GM23338 (cell line): ENCODE measurements at regions not wholly inside any gene's neighbourhood (a gene's known extent, or its start where the extent isn't known, plus 50 kb on each side); places are given as distances from the start of the nearest gene placed in this dataset.

ENCODE experiments used
- ATAC-seq: fragments of 200-7000 bp; cut with Tn5 transposase; 3 replicates; pipeline ENCODE4 v1.9.1; 2020
- DNase-seq: peaks from one replicate; pipeline ENCODE4 v3.0.0-alpha.2; 2015; ENCODE audit warnings: low spot score
- H2AFZ ChIP-seq: fragments of 200-600 bp; sonication (generic); 2 replicates; pipeline ENCODE4 v1.8.0; 2016; ENCODE audit warnings: antibody characterized with exemption, mild to moderate bottlenecking, moderate library complexity
- H3F3A ChIP-seq: fragments of 200-600 bp; sonication (generic); replicated peaks from 2 replicates; pipeline ENCODE4 v1.8.0; 2017; ENCODE audit warnings: antibody characterized with exemption, mixed run types, low read depth
- H3K27ac ChIP-seq: fragments of 200-600 bp; sonication (generic); 2 replicates; pipeline ENCODE4 v1.6.1; 2016; ENCODE audit warnings: low read depth
- H3K27me3 ChIP-seq: fragments of 200-600 bp; sonication (generic); 2 replicates; pipeline ENCODE4 v1.8.0; 2016; ENCODE audit warnings: mild to moderate bottlenecking, mixed run types, moderate library complexity; ENCODE audit not compliant: insufficient read depth
- H3K36me3 ChIP-seq: fragments of 200-600 bp; sonication (generic); 2 replicates; pipeline ENCODE4 v1.8.0; 2016; ENCODE audit warnings: mild to moderate bottlenecking; ENCODE audit not compliant: insufficient read depth
- H3K4me1 ChIP-seq: fragments of 200-600 bp; sonication (generic); 2 replicates; pipeline ENCODE4 v1.8.0; 2016; ENCODE audit warnings: mild to moderate bottlenecking, moderate library complexity; ENCODE audit not compliant: insufficient read depth
- H3K4me2 ChIP-seq: fragments of 200-600 bp; sonication (generic); 2 replicates; pipeline ENCODE4 v1.7.1; 2017; ENCODE audit warnings: mixed run types
- H3K4me3 ChIP-seq: fragments of 200-600 bp; sonication (generic); 2 replicates; pipeline ENCODE4 v1.6.1; 2016; ENCODE audit warnings: mixed run types
- H3K79me2 ChIP-seq: fragments of 200-600 bp; sonication (generic); replicated peaks from 2 replicates; pipeline ENCODE4 v1.8.0; 2017; ENCODE audit warnings: mild to moderate bottlenecking; ENCODE audit not compliant: insufficient read depth
- H3K9me2 ChIP-seq: fragments of 200-600 bp; sonication (generic); 2 replicates; pipeline ENCODE4 v1.8.0; 2017; ENCODE audit not compliant: insufficient read depth
- H4K20me1 ChIP-seq: fragments of 200-600 bp; sonication (generic); replicated peaks from 2 replicates; pipeline ENCODE4 v1.8.0; 2017; ENCODE audit warnings: mild to moderate bottlenecking; ENCODE audit not compliant: insufficient read depth
- H3K27ac Mint-ChIP-seq: 2 replicates; pipeline ENCODE4 v1.8.0; 2020; ENCODE audit warnings: inconsistent platforms, mild to moderate bottlenecking, moderate library complexity, mixed read lengths
- H3K27me3 Mint-ChIP-seq: 3 replicates; pipeline ENCODE4 v1.8.0; 2022; ENCODE audit warnings: low read depth, mild to moderate bottlenecking, moderate library complexity, mixed read lengths, inconsistent platforms; ENCODE audit not compliant: insufficient read depth, poor library complexity
- H3K36me3 Mint-ChIP-seq: 3 replicates; pipeline ENCODE4 v1.8.0; 2021; ENCODE audit warnings: low read depth, mild to moderate bottlenecking, inconsistent platforms, moderate library complexity, mixed read lengths
- H3K4me1 Mint-ChIP-seq: 3 replicates; pipeline ENCODE4 v1.8.0; 2020; ENCODE audit warnings: mild to moderate bottlenecking, inconsistent platforms, mixed read lengths
- H3K4me3 Mint-ChIP-seq: 3 replicates; pipeline ENCODE4 v1.8.0; 2021; ENCODE audit warnings: moderate library complexity, mild to moderate bottlenecking, inconsistent platforms, mixed read lengths
- H3K9me3 Mint-ChIP-seq: 3 replicates; pipeline ENCODE4 v1.8.0; 2020; ENCODE audit warnings: moderate library complexity, mild to moderate bottlenecking, inconsistent platforms, mixed read lengths
- CREB1 ChIP-seq: fragments of 250-450 bp; sonication (Bioruptor Pico); IDR thresholded peaks from 2 replicates; pipeline ENCODE4 v1.5.0; 2020; ENCODE audit warnings: low read depth, mild to moderate bottlenecking, moderate library complexity
- CTCF ChIP-seq, 2 experiments: fragments of 200-600 bp in 1 of 2; sonication (generic) in 1 of 2; conservative IDR thresholded peaks; 2 replicates each; pipeline versions ENCODE4 v1.5.1 to v1.6.1; 2016 to 2017; ENCODE audit warnings: antibody characterized with exemption in 2 of 2, low read depth in 2 of 2, mild to moderate bottlenecking in 2 of 2, moderate library complexity in 1 of 2
- ETS1 ChIP-seq: IDR thresholded peaks from 2 replicates; pipeline ENCODE4 v1.6.1; 2016; ENCODE audit warnings: antibody characterized with exemption
- EZH2 ChIP-seq: fragments of 200-600 bp; sonication (generic); IDR thresholded peaks from one replicate; pipeline ENCODE4 v1.8.0; 2017; ENCODE audit warnings: antibody characterized with exemption, mild to moderate bottlenecking, low read depth; ENCODE audit not compliant: unreplicated experiment
- EZH2phosphoT487 ChIP-seq: fragments of 200-600 bp; sonication (generic); IDR thresholded peaks from one replicate; pipeline ENCODE4 v1.8.1; 2018; ENCODE audit warnings: antibody characterized with exemption; ENCODE audit not compliant: unreplicated experiment
- JUNB ChIP-seq: IDR thresholded peaks from one replicate; pipeline ENCODE4 v1.6.1; 2016; ENCODE audit warnings: antibody characterized with exemption; ENCODE audit not compliant: unreplicated experiment
- NANOG ChIP-seq: IDR thresholded peaks from 2 replicates; pipeline ENCODE4 v1.6.1; 2016; ENCODE audit warnings: antibody characterized with exemption, borderline replicate concordance
- POLR2AphosphoS5 ChIP-seq: IDR thresholded peaks from 2 replicates; pipeline ENCODE4 v1.6.1; 2016; ENCODE audit warnings: antibody characterized with exemption, low read depth
- REST ChIP-seq: IDR thresholded peaks from one replicate; pipeline ENCODE4 v1.6.1; 2018; ENCODE audit warnings: antibody characterized with exemption; ENCODE audit not compliant: unreplicated experiment
- STAT1 ChIP-seq: IDR thresholded peaks from one replicate; pipeline ENCODE4 v1.6.1; 2016; ENCODE audit warnings: antibody characterized with exemption; ENCODE audit not compliant: unreplicated experiment
- ZNF114 ChIP-seq: fragments of 250-450 bp; sonication (Bioruptor Pico); IDR thresholded peaks from 2 replicates; pipeline ENCODE4 v1.5.0; 2020; ENCODE audit warnings: mild to moderate bottlenecking, moderate library complexity
- ZNF331 ChIP-seq: fragments of 250-450 bp; sonication (Bioruptor Pico); IDR thresholded peaks from 2 replicates; pipeline ENCODE4 v1.5.0; 2020; ENCODE audit warnings: low read depth, mild to moderate bottlenecking, moderate library complexity
- ZNF462 ChIP-seq: fragments of 250-450 bp; sonication (Bioruptor Pico); IDR thresholded peaks from 2 replicates; pipeline ENCODE4 v1.5.0; 2020; ENCODE audit warnings: mild to moderate bottlenecking, moderate library complexity

GRCh38 chr6:154890874-154891273 lies 104.2 kb upstream of the TIAM2 start:
- H3K4me3 ChIP-seq = no peak overlapping the region
- Mint-ChIP-seq H3K36me3 (no peaks in the 10 kb centered on the region), H3K4me1 (peaks cover 8% of the 10 kb centered on the region), H3K27ac (peak overlapping the region; percentile 54; the same call in 1 of the 2 replicates), H3K9me3 (no peaks in the 10 kb centered on the region), H3K27me3 (peaks cover 4% of the 10 kb centered on the region), H3K4me3 (no peak overlapping the region)
- no peaks in the 10 kb centered on the region for H3K36me3 ChIP-seq
- H3K4me2 ChIP-seq = no peak overlapping the region
- H2AFZ ChIP-seq = no peak overlapping the region
- H3K79me2 ChIP-seq = no peaks in the 10 kb centered on the region
- peaks cover 2% of the 10 kb centered on the region; the same call in 1 of the 2 replicates for H3K9me2 ChIP-seq
- TF ChIP-seq ZNF331 (CRISPR knock-in tag) = no peak
- no peak for TF ChIP-seq EZH2phosphoT487
- no peak for TF ChIP-seq ETS1
- TF ChIP-seq CREB1 = no peak
- TF ChIP-seq POLR2AphosphoS5 = no peak
- no peak for TF ChIP-seq NANOG
- no peak for TF ChIP-seq STAT1
- TF ChIP-seq REST = no peak
- TF ChIP-seq ZNF114 (CRISPR knock-in tag) = no peak
- no peak for TF ChIP-seq CTCF (conservative IDR thresholded peaks at IDR 0.05; ENCODE audit: low read depth in 2 of 2)
- TF ChIP-seq ZNF462 (CRISPR knock-in tag) = no peak
- no peak for TF ChIP-seq JUNB
- TF ChIP-seq EZH2 = no peak
- H3K27ac ChIP-seq = peak overlapping the region; percentile 13; the same call in 1 of the 2 replicates
- H4K20me1 ChIP-seq = no peaks in the 10 kb centered on the region
- no peaks in the 10 kb centered on the region; the same call in none of the 2 replicates for H3K4me1 ChIP-seq
- H3F3A ChIP-seq = peaks cover 4% of the 10 kb centered on the region; the same call in 1 of the 2 replicates
- H3K27me3 ChIP-seq = no peaks in the 10 kb centered on the region
- DNase-seq (no peak), ATAC-seq (no peak)
